GM23338 (cell line): ENCODE measurements at regions not wholly inside any gene's neighbourhood (a gene's known extent, or its start where the extent isn't known, plus 50 kb on each side); places are given as distances from the start of the nearest gene placed in this dataset.

Experiments
- EZH2phosphoT487 ChIP-seq: fragments of 200-600 bp; sonication (generic); IDR thresholded peaks from one replicate; pipeline ENCODE4 v1.8.1; 2018; ENCODE audit warnings: antibody characterized with exemption; ENCODE audit not compliant: unreplicated experiment
- JUNB ChIP-seq: IDR thresholded peaks from one replicate; pipeline ENCODE4 v1.6.1; 2016; ENCODE audit warnings: antibody characterized with exemption; ENCODE audit not compliant: unreplicated experiment
- POLR2AphosphoS5 ChIP-seq: IDR thresholded peaks from 2 replicates; pipeline ENCODE4 v1.6.1; 2016; ENCODE audit warnings: antibody characterized with exemption, low read depth
- ZNF114 ChIP-seq: fragments of 250-450 bp; sonication (Bioruptor Pico); IDR thresholded peaks from 2 replicates; pipeline ENCODE4 v1.5.0; 2020; ENCODE audit warnings: mild to moderate bottlenecking, moderate library complexity
- TF ChIP-seq, protein P1 (sequence below), 2 experiments: fragments of 200-600 bp in 1 of 2; sonication (generic) in 1 of 2; conservative IDR thresholded peaks; 2 replicates each; pipeline versions ENCODE4 v1.5.1 to v1.6.1; 2016 to 2017; ENCODE audit warnings: antibody characterized with exemption in 2 of 2, low read depth in 2 of 2, mild to moderate bottlenecking in 2 of 2, moderate library complexity in 1 of 2
- TF ChIP-seq, protein P2 (sequence below): IDR thresholded peaks from one replicate; pipeline ENCODE4 v1.6.1; 2018; ENCODE audit warnings: antibody characterized with exemption; ENCODE audit not compliant: unreplicated experiment

DNA sequence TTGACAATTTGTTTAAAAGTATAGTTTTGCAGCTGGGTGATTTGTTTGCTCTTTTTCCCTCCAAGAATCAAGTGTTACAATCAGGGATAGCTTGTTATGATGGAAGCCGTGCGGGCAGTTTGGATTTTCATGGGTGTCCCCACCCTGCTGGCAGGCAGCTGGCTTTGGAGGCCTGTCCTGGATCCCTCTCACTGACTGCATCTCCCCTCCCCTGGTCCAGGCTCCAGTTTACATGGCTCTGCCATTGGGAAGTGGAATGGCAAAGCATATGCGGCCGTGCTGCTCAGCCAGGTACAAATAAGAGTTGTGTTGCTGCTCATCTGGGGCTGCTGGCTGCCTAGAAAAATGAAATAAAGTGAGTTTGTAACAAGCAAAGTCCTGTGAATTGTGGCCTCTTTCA lies 76.0 kb downstream of the CXCL12 start:
- TF ChIP-seq, protein P1, sequence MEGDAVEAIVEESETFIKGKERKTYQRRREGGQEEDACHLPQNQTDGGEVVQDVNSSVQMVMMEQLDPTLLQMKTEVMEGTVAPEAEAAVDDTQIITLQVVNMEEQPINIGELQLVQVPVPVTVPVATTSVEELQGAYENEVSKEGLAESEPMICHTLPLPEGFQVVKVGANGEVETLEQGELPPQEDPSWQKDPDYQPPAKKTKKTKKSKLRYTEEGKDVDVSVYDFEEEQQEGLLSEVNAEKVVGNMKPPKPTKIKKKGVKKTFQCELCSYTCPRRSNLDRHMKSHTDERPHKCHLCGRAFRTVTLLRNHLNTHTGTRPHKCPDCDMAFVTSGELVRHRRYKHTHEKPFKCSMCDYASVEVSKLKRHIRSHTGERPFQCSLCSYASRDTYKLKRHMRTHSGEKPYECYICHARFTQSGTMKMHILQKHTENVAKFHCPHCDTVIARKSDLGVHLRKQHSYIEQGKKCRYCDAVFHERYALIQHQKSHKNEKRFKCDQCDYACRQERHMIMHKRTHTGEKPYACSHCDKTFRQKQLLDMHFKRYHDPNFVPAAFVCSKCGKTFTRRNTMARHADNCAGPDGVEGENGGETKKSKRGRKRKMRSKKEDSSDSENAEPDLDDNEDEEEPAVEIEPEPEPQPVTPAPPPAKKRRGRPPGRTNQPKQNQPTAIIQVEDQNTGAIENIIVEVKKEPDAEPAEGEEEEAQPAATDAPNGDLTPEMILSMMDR (conservative IDR thresholded peaks at IDR 0.05; ENCODE audit: low read depth in 2 of 2) = no peak
- TF ChIP-seq POLR2AphosphoS5 (no peak), ZNF114 (CRISPR knock-in tag) (no peak), EZH2phosphoT487 (no peak), JUNB (no peak)
- TF ChIP-seq, protein P2, sequence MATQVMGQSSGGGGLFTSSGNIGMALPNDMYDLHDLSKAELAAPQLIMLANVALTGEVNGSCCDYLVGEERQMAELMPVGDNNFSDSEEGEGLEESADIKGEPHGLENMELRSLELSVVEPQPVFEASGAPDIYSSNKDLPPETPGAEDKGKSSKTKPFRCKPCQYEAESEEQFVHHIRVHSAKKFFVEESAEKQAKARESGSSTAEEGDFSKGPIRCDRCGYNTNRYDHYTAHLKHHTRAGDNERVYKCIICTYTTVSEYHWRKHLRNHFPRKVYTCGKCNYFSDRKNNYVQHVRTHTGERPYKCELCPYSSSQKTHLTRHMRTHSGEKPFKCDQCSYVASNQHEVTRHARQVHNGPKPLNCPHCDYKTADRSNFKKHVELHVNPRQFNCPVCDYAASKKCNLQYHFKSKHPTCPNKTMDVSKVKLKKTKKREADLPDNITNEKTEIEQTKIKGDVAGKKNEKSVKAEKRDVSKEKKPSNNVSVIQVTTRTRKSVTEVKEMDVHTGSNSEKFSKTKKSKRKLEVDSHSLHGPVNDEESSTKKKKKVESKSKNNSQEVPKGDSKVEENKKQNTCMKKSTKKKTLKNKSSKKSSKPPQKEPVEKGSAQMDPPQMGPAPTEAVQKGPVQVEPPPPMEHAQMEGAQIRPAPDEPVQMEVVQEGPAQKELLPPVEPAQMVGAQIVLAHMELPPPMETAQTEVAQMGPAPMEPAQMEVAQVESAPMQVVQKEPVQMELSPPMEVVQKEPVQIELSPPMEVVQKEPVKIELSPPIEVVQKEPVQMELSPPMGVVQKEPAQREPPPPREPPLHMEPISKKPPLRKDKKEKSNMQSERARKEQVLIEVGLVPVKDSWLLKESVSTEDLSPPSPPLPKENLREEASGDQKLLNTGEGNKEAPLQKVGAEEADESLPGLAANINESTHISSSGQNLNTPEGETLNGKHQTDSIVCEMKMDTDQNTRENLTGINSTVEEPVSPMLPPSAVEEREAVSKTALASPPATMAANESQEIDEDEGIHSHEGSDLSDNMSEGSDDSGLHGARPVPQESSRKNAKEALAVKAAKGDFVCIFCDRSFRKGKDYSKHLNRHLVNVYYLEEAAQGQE = no peak
